Keratinocyte (primary cell): ENCODE measurements at regions not wholly inside any gene's neighbourhood (a gene's known extent, or its start where the extent isn't known, plus 50 kb on each side); places are given as distances from the start of the nearest gene placed in this dataset.

Experiments
- DNase-seq: peaks from one replicate; pipeline ENCODE4 v3.0.0-alpha.2; 2011; ENCODE audit warnings: low read depth, missing footprints, low spot score
- FAIRE-seq: peaks from 2 replicates; lab custom pipeline; 2011; peaks lifted over from hg19 to GRCh38; lab: Jason Lieb, UNC
- H2AFZ ChIP-seq: 2 replicates; pipeline ENCODE4 v1.6.0; 2012; ENCODE audit warnings: low read length, control low read depth, inconsistent platforms; ENCODE audit not compliant: control insufficient read depth
- H3K27ac ChIP-seq: 2 replicates; pipeline ENCODE4 v1.5.1; 2011; ENCODE audit warnings: low read length; ENCODE audit not compliant: control insufficient read depth, insufficient read depth
- H3K27me3 ChIP-seq: 3 replicates; pipeline ENCODE4 v1.6.0; 2011; ENCODE audit warnings: low read length; ENCODE audit not compliant: control insufficient read depth, insufficient read depth; ENCODE audit errors: extremely low read depth
- H3K36me3 ChIP-seq, 2 experiments: 2 replicates in 1 of 2; 3 replicates in 1 of 2; pipeline ENCODE4 v1.5.1; 2011; ENCODE audit warnings: low read length in 2 of 2, mild to moderate bottlenecking in 1 of 2; ENCODE audit not compliant: control insufficient read depth in 2 of 2, insufficient read depth in 2 of 2; ENCODE audit errors: extremely low read depth in 1 of 2
- H3K4me1 ChIP-seq: 3 replicates; pipeline ENCODE4 v1.5.1; 2011; ENCODE audit warnings: low read length; ENCODE audit not compliant: control insufficient read depth, insufficient read depth; ENCODE audit errors: extremely low read depth
- H3K4me2 ChIP-seq: 3 replicates; pipeline ENCODE4 v1.6.0; 2011; ENCODE audit warnings: low read depth, low read length; ENCODE audit not compliant: control insufficient read depth, insufficient read depth; ENCODE audit errors: extremely low read depth
- H3K4me3 ChIP-seq, 3 experiments: fragments of 200-600 bp in 1 of 3; sonication (generic) in 1 of 3; 2 replicates in 2 of 3; 3 replicates in 1 of 3; pipeline ENCODE4 v1.5.1; 2011 to 2016; ENCODE audit warnings: low read length in 3 of 3, mild to moderate bottlenecking in 3 of 3, control low read depth in 2 of 3, inconsistent platforms in 1 of 3, low read depth in 1 of 3, mixed read lengths in 1 of 3, mixed run types in 1 of 3, moderate library complexity in 1 of 3; ENCODE audit not compliant: control insufficient read depth in 2 of 3, insufficient read depth in 2 of 3; ENCODE audit errors: extremely low read depth in 1 of 3
- H3K79me2 ChIP-seq: 2 replicates; pipeline ENCODE4 v1.6.0; 2012; ENCODE audit warnings: low read length; ENCODE audit not compliant: control insufficient read depth, insufficient read depth
- H3K9ac ChIP-seq: 3 replicates; pipeline ENCODE4 v1.6.0; 2011; ENCODE audit warnings: low read length; ENCODE audit not compliant: control insufficient read depth, insufficient read depth; ENCODE audit errors: extremely low read depth
- H3K9me1 ChIP-seq: 3 replicates; pipeline ENCODE4 v1.6.0; 2011; ENCODE audit warnings: low read length; ENCODE audit not compliant: control insufficient read depth, insufficient read depth; ENCODE audit errors: extremely low read depth
- H3K9me3 ChIP-seq: 2 replicates; pipeline ENCODE4 v1.5.1; 2012; ENCODE audit warnings: low read depth, low read length; ENCODE audit not compliant: control insufficient read depth
- H4K20me1 ChIP-seq: 3 replicates; pipeline ENCODE4 v1.6.0; 2011; ENCODE audit warnings: low read length; ENCODE audit not compliant: control insufficient read depth, insufficient read depth; ENCODE audit errors: extremely low read depth
- CTCF ChIP-seq, 3 experiments: IDR thresholded peaks in 1 of 3; conservative IDR thresholded peaks in 1 of 3; optimal IDR thresholded peaks in 1 of 3; 2 replicates in 2 of 3; 3 replicates in 1 of 3; pipeline versions ENCODE3 to v1.5.1; 2011; ENCODE audit warnings: low read length in 3 of 3, mild to moderate bottlenecking in 3 of 3, moderate library complexity in 2 of 3, control low read depth in 1 of 3, inconsistent platforms in 1 of 3; ENCODE audit not compliant: insufficient read depth in 2 of 3; ENCODE audit errors: extremely low read depth in 1 of 3
- EZH2 ChIP-seq: IDR thresholded peaks from one replicate; pipeline ENCODE4 v1.6.1; 2012; ENCODE audit warnings: inconsistent platforms, mild to moderate bottlenecking, low read length, moderate library complexity
- dilution Hi-C: fragments of 300-500 bp; cut with MboI; formaldehyde crosslinking; loops from one replicate; pipeline ENCODE4 v1.7.0; 2020; ENCODE audit warnings: low sequenced_read_pairs; ENCODE audit not compliant: extremely low pct_ligation_motif_present

- no peak for FAIRE-seq
- Histone ChIP-seq H3K27me3 (peaks cover 21% of the 10 kb centered on the region), H3K27ac (no peak overlapping the region), H3K9me3 (no peaks in the 10 kb centered on the region), H2AFZ (no peak overlapping the region), H4K20me1 (no peaks in the 10 kb centered on the region), H3K79me2 (no peaks in the 10 kb centered on the region), H3K4me2 (no peak overlapping the region), H3K4me3 (peak overlapping the region in 2 of 3 experiments; percentile 31 to 51), H3K36me3 (no peaks in the 10 kb centered on the region), H3K9me1 (no peaks in the 10 kb centered on the region), H3K9ac (no peak overlapping the region), H3K4me1 (no peaks in the 10 kb centered on the region)
- no peak for TF ChIP-seq CTCF (optimal IDR thresholded peaks at IDR 0.05 in 1 of 3, IDR thresholded peaks at IDR 0.05 in 1 of 3, conservative IDR thresholded peaks at IDR 0.05 in 1 of 3; ENCODE audit: extremely low read depth in 1 of 3, insufficient read depth in 2 of 3, low read length in 3 of 3)
- TF ChIP-seq EZH2, result no peak
- DNase-seq, result no peak
- dilution Hi-C loops, result no loop called here
These were observed 124.4 kb upstream of the PRMT8 start for GRCh38 chr12:3366451-3367110.

- dilution Hi-C loops, result no loop called here
- FAIRE-seq (no peak), DNase-seq (no peak)
These were observed 123.1 kb upstream of the PRMT8 start for GRCh38 chr12:3367750-3368444.

More at GRCh38 chr12:3367750-3368444, 123.1 kb upstream of the PRMT8 start:
- Histone ChIP-seq H2AFZ (no peak overlapping the region), H3K36me3 (no peaks in the 10 kb centered on the region), H3K4me2 (no peak overlapping the region), H3K9me1 (no peaks in the 10 kb centered on the region), H4K20me1 (no peaks in the 10 kb centered on the region), H3K79me2 (no peaks in the 10 kb centered on the region), H3K9ac (no peak overlapping the region), H3K27me3 (peaks cover 21% of the 10 kb centered on the region), H3K27ac (no peak overlapping the region), H3K4me3 (no peak overlapping the region), H3K9me3 (no peaks in the 10 kb centered on the region), H3K4me1 (no peaks in the 10 kb centered on the region)
- TF ChIP-seq EZH2 (no peak), CTCF (optimal IDR thresholded peaks at IDR 0.05 in 1 of 3, IDR thresholded peaks at IDR 0.05 in 1 of 3, conservative IDR thresholded peaks at IDR 0.05 in 1 of 3; ENCODE audit: extremely low read depth in 1 of 3, insufficient read depth in 2 of 3, low read length in 3 of 3) (no peak)
